ENCODE measurements at regions not wholly inside any gene's neighbourhood (a gene's known extent, or its start where the extent isn't known, plus 50 kb on each side); places are given as distances from the start of the nearest gene placed in this dataset.

DNA sequence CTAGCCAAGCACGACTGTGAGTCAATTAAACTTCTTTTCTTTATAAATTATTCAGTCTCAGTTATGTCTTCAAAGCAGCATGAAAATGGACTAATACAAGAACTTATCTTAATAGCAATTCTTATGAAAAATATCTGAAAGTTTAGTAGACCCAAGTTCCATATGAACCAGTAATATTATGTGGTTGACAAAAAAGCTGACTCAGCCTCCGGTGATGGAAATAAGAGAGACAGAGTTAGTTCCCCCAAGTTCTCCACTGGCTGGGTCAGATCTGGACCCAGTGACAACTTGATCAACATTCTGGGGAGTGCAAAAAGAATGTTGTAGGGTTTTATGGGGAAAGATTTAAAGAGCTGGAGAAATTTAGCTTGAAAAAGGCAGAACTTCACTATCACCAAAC, 72.5 kb upstream of the DNAH14 start:
- TF ChIP-seq, protein P1, sequence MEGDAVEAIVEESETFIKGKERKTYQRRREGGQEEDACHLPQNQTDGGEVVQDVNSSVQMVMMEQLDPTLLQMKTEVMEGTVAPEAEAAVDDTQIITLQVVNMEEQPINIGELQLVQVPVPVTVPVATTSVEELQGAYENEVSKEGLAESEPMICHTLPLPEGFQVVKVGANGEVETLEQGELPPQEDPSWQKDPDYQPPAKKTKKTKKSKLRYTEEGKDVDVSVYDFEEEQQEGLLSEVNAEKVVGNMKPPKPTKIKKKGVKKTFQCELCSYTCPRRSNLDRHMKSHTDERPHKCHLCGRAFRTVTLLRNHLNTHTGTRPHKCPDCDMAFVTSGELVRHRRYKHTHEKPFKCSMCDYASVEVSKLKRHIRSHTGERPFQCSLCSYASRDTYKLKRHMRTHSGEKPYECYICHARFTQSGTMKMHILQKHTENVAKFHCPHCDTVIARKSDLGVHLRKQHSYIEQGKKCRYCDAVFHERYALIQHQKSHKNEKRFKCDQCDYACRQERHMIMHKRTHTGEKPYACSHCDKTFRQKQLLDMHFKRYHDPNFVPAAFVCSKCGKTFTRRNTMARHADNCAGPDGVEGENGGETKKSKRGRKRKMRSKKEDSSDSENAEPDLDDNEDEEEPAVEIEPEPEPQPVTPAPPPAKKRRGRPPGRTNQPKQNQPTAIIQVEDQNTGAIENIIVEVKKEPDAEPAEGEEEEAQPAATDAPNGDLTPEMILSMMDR (IDR thresholded peaks at IDR 0.05), result no peak
- TF ChIP-seq POLR2A (IDR thresholded peaks at IDR 0.05), result no peak

Measured in suprapubic skin (tissue), 3 donors.